Limb (tissue), 2 donors: ENCODE measurements at regions not wholly inside any gene's neighbourhood (a gene's known extent, or its start where the extent isn't known, plus 50 kb on each side); places are given as distances from the start of the nearest gene placed in this dataset.
"Not testable (repeated sequence)": the region's sequence is repeated elsewhere in the genome, so short reads cannot be mapped to it uniquely, and the experiment has no call there.

ENCODE experiments used
- DNase-seq, 2 donors: peaks; one replicate each; pipeline ENCODE4 v3.0.0-alpha.2; 2016; ENCODE audit errors: extremely low spot score in 2 of 2

DNA sequence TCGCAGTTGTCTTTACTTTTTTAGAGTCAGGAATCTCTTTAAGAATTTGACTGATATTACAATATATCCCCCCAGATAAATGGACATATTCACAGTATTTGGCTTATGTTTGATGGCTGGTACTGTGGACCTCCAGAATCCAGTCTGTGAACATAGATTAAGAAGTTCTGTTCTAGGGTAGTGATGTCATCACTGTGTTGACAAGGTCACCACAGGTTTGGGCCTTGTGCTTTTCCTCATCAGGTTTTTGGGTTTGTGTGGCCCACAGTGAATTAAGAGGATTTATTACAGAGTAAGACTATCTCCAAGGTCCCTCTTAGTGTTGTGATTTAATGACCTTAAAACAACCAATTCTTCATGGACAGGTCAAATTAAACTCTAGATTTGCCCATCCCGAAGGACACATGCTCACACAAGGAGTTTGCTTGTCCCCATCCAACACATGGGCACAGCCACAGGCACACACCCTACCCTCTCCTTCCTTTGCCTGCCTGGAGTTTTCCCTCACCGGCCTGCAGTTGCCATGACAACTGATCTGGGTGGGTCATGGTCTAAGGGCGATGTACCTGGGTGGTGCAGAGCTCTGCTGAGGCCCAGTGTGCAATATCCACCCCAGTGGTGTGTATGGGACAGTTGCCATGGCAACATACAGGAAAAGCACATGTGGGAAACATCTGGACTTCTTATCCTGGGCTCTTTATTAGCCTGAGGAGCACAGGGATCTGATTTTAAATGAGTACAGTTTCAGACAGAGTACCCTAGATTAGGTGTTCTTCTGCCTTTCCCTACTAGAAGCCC is 98.6 kb downstream of the NAV1 start:
- DNase-seq = peak; percentile 54 to 76

DNA sequence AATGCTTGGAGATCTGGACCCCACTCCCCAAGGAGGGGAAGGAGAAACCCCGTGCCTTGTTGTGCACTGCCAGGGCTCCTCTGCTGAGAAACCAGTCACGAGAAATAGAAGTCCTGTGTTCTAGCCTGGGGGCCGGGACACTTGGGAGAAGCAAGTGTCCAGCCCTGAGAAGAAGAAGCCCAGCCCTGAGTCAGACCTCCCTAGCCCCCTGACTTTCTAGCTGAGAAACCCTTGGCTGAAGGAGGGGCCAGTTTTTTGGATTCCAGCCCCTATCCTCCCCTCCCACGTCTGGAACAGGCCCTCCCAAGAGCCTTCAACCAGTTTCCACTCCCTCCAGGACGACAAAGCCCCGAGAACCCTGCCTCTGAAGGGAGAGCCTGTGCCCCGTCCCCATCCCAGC is 100.5 kb downstream of the NAV1 start:
- no peak for DNase-seq

DNA sequence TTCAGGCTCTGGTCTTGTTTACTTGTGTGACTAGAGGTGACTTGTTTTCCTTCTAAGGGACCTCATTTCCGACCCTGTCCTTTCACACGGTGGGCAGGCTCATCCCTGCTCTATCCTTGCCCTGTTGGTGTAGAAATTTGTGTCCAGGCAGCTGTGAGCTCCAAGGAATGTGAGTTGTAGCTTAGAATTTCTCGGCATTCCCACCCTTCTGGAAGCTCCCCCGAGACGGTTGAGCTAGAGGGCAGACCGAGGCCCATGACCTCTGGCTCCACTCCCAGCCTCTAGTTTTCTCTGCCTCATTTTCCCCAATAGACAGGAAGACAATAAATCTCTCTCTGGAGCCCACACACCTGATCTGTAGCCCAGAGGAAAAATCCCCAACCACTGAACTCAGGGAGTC is 100.9 kb downstream of the NAV1 start:
- no peak for DNase-seq

DNA sequence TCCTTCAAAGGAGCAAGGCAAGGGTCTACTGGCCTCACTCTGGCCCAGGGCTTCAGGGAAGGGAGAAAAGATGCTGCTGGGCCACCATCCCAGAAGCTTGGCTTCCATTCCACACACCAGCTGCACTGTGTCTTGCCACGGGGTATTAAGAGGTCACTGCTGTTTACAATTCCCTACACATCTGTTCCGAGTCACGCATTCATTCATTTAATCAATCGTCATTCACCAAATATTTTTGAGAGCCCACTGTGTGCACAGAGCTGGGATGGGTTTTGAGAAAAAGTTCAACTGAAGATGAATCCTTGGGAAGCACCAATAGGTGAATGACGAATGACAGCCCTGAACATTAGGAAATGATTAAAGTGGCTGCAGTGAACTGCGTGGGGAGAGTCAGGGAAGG is 101.7 kb downstream of the NAV1 start:
- DNase-seq = peak; percentile 50 to 60

DNA sequence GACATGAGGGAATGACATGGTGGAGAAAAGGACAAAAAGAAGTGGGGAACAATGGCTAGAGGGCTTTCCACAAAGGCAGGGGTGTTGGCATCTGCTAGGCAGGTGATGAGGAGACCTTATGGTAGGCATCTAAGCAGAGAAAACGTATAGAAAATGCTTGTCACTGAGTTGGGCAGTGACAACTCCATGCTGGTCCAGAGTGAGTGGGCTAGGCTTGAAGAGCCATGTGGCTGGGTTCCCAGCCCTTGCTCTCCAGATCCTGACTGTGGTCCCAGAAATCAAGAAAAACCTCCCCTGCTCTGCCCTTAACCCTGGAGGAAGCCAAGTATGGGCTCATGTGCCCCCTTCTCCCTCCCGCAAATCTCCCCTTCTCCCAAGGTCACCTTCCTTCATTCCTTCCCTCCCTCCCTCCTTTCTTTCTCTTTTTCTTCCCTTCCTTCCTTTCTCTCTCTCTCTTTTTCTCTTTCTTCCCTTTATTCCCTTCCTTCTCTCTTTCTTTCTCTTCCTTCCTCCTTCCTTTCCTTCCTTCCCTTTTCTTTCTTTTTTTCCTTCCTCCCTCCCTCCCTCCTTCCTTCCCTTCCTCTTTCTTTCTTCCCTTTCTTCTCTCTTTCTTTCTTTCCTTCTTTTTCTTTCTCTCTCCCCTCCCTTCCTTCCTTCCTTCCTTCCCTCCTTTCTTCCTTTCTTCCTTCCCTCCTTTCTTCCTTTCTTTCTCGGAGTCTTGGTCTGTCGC is 102.8 kb downstream of the NAV1 start:
- no peak for DNase-seq

DNA sequence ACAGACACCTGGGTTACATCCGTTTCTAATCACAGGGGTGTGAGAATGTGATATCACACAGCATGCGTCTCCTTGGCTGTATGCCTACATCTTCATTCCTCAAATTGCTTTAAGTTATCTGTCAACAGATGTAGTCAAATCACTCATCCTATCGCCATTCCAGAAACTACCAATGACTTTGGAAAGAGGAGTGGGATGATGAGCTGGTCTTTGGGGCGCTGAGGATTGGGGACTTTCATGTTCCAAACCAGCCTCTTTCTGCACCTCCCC is 104.8 kb downstream of the NAV1 start:
- DNase-seq = no peak

DNA sequence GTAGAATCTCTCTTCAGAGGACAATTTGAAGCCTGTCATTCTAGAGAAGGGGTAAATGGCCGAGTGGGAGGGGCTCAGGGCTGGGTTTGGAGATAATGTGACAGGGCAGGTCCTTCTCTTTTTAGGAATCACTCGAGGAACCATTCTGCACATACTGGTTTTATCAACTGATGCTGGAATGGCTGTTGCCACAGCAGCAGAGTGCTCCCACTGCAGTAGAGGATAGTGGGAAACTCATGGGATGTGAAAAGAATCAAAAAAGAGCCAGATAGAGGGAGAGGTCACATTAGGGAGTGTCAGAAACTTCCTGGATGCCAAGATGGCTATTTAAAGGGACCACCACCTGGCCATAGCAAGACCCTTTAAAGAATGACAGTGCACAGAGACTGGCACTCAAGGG is 105.3 kb downstream of the NAV1 start:
- DNase-seq = no peak

DNA sequence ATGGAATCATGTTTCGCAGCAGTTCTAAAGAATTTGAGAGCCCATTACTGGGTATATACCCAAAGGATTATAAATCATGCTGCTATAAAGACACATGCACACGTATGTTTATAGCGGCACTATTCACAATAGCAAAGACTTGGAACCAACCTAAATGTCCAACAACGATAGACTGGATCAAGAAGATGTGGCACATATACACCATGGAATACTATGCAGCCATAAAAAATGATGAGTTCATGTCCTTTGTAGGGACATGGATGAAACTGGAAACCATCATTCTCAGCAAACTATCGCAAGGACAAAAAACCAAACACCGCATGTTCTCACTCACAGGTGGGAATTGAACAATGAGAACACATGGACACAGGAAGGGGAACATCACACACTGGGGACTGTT is 106.1 kb downstream of the NAV1 start:
- not testable (repeated sequence) for DNase-seq

DNA sequence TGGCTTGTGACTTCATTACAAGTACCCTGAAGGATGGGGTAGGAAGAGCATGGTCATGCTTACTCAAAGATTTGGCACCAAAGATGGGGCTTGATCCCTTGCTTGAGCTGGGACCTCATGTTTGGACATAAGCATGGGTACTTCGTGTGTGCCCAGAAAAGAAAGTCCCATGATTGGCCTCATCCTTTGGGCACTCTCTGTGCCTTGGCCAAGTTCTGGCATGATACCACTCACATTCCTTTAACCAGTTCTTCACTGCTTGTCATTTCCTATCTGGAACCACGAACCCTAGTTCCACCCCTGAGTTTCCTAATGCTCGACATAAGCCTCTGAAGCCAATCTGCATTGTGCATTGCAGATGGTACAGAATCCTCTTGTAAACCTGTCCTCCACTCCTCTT is 107.0 kb downstream of the NAV1 start:
- no peak for DNase-seq

DNA sequence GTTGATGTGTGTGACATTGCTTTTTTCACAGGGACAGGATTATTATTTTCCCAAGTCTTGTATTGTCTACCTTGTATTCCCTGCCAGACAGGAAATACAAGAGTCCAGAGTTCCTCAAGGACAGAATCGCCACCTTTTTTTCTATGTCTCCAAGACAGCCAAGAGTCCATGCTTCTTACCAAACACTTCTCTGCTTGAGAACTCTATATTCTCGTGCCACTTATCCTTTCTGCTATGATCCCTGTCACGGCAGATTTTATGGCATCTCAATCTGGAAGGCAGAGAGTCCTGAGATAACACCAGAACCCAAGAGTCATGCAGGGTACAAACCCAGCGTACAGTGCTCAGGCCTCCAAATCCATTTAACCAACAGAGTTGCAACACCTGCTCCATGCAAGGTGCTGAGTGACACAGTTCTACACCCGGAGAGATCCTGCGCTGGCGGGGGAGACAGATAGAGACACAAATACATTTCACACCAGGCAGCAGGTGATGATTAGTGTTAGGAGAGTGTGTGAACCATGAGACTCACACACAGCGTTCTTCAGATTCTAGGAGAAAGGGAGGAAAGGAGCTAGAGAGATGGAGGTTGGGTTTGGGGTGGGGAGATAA is 107.6 kb downstream of the NAV1 start:
- no peak for DNase-seq

DNA sequence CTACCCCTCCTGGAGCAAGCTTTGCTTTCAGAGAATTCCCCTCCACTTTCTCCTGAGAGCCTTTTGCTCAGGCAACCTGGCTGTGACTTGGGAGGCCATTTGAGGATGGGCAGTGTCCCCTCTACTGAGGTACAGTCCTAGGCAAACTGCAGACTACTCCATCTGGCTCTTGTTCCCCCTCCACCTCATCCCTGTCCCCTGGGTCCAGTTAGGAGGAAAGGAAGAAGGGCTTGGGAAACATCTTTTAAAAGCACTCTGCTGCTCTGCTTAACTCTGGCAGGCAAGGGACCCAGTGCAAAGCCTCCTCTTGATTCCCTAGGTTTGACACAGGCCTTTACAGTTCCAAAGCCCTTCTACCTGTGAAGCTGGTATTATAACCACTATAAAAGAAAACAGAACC is 108.2 kb downstream of the NAV1 start:
- no peak for DNase-seq

DNA sequence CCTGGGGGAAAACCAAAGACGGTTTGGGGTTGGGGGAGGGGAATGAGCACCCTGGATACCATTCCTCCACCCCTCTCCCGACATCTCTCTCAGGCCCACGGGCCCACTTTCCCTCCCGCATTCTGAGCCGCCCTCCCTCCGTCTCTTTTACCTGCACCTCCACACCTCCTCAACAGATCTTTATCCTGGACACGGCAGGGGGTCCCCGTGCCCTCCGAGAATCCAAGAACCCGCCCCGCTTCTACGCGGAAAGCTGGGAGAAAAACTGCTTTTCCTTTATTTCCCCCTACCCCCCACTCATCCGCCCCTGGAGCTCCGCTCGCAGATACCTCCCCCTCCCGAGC is 108.8 kb downstream of the NAV1 start:
- no peak for DNase-seq

DNA sequence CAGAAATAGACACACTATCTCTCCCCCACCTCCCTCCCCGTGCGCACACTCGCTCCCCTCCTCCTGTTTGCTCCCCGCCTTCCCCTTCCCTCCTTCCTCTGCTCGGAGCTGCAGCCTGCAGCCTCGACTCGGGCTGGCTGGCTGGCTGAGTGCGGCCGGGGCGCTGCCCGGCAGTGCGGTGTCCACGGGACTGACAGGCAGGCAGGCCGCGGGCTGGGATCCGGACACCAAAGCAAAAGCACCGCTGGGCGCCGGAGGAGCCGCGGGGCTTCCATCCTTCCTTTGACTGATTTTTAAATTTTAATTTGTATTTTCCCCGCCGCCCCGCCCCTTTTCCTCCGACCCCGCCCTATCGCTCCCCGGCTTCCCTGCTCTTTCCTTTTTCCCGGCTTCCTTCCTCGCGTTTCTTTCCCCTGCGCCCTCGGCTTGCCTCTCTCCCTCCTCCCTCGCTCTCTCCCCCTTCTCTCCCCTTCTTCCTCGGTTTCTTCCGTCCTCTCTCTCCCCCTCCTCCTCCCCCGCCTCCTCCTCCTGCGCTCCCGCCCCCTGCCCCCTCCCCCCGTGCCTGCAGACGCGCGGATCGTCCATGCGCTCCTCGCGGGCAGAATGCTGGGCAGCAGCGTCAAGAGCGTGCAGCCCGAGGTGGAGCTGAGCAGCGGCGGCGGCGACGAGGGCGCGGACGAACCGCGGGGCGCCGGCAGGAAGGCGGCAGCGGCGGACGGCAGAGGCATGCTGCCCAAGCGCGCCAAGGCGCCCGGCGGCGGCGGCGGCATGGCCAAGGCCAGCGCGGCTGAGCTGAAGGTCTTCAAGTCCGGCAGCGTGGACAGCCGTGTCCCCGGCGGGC is 109.4 kb downstream of the NAV1 start:
- DNase-seq = peak; percentile 63 to 86

DNA sequence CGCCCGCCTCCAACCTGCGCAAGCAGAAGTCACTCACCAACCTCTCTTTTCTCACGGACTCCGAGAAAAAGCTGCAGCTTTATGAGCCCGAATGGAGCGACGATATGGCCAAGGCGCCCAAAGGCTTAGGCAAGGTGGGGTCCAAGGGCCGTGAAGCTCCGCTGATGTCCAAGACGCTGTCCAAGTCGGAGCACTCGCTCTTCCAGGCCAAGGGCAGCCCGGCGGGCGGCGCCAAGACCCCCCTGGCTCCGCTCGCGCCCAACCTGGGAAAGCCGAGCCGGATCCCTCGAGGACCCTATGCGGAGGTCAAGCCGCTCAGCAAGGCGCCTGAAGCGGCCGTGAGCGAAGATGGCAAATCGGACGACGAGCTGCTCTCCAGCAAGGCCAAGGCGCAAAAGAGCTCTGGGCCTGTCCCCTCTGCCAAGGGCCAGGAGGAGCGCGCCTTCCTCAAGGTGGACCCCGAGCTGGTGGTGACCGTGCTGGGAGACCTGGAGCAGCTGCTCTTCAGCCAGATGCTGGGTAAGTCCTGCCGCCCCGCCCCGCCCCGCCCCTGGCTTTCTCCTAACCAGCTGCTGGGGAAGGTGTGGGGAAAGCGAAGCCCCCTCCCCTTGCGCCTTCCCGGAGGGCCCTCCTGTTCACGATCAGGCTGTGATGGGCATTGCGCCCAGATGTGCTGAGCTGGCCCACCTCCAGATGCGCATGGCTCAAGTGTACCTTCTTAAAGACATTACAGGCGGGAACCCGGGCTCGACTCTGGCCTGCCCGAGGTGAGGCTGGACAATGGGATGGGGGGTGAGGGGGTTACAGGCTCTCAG is 110.2 kb downstream of the NAV1 start:
- peak in 1 of 2 donors; percentile 79 for DNase-seq

DNA sequence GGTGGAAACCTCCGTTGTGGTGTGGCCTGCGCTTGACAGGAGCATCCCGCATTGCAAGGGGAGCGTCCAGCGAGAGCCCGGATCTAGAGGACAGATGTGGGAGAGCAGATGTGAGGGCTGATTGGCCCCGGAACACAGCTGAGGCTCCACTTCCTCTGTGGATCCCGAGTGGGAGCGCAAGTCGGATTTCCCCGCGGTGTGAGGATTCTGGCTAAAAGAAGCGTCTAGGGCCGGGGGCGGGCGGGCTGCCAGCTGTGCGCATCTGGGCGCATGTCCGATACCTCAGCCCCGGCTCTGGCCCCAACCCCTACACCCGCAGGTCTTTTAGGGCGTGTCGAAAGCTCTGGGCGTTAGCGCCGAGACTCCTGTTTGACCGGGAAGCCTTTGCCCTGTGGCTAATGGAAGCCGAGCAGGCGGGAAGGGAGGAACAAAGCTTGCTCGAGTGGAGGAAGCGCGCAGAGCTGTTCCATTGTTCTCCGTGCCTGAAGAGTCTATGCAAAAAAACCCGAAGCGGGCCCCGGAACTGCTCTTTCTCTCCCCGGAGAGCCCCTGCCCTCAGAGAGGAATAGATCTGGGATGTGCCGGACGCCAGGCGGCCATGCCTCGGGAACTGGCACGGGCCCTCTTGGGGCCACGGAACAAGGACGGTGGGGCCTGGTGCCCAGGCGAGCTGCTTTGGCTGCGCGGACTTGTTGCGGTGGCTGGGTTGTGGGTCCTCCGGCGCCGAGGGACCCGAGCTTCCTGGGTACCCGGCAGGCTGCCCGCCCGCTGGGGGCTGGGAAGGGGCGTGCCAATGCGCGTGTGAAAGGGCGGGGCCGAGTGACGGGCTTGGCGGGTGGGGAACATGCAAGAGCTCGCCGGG is 111.1 kb downstream of the NAV1 start:
- peak; percentile 61 to 91 for DNase-seq

DNA sequence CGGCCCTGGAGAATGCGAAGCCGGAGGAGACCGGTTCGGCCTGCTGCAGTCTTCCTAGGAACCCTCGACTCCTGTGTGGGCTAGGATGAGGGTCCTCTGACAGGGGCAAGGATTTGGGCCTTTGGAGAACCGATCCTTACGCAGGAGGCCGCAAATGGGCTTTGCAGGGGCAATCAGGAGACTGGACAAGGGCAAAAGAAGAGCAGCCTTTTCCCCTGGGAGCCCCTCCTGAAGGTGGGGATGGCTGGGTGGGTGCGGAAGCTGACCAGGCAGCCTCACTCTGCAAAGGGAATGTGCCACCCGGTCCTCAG is 111.7 kb downstream of the NAV1 start:
- no peak for DNase-seq

DNA sequence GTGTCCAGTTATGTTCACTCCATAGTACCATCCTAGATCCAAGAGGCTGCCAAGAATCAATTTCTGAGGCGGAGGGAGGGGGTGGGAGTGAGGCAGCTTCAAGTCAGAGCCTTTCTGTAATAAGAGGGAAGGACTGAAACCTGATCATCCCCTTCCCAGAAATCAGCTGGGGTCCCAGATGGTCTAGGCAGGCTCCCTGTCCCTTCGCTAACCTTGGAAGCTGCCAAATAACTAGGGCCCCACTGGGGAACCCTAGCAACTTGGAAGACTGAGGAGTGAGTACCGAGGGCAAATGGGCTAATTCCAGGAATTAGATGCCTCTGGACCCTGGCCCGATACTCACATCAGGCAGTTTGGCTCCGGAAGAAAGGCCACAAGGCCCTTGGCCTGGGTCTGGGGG is 113.3 kb downstream of the NAV1 start:
- peak in 1 of 2 donors; percentile 71 for DNase-seq

DNA sequence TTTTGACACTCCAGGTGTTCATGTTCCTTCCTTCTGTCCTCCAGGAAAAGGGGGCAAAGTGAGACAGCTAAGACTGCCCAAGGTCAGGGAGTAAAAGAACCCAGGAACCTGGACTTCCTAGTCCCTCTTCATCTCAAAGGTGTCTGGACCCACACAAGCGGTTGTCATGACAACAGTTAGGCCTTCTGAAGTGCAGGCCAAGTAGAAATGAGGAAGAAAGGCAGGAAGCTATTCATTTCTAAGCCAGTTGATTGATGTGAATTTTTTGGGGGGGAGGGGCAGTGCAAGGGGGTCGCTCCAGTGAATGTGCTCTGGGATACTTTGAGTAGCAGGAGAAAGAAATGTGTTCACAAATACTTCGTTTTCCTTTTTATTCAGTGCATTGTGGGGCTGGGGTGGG is 114.3 kb downstream of the NAV1 start:
- DNase-seq = no peak

DNA sequence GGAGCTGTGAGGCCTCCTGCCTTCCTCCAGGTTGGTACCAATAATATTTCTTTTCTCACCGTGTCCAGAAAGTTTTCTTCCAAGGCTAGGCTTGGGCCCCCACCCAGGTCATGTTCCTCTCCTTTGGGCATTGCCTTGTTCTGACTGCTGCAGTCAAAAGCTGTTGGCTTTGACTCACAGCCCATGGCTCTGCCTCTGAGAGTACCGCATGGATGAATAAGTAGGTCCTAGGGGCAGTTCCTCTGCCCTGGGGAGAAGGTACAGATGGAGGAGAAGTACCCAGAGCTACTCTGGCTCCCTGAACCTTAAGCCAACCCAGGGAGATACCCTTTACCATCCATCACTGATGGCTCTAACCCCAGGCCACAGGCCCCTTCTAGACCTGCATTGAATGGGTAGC is 115.0 kb downstream of the NAV1 start:
- no peak for DNase-seq

DNA sequence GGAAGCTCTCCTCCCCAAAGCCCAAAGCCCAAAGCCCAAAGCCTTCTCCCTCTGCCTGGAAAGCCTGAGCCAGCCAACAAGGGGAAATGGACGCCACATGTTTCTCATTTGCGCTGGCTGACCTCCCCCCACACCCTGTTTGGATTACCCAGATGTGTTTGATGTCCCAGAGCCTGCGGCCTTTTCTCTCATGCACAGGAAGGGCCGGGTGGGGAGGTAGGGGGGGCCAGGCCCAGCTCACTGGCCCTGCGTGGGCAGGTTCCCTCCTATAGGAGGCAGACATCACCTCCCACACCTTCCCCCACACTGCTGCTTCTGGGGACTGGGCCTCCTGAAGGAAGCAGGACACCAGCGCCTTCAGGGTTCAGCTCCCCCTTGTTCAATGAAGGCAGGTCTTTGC is 116.3 kb downstream of the NAV1 start:
- peak; percentile 72 to 75 for DNase-seq
